Mesothelial cell of epicardium (in vitro differentiated cells): ENCODE measurements at regions not wholly inside any gene's neighbourhood (a gene's known extent, or its start where the extent isn't known, plus 50 kb on each side); places are given as distances from the start of the nearest gene placed in this dataset.

Source experiments
- DNase-seq, 2 experiments: peaks; one replicate each; pipeline ENCODE4 v3.0.0; 2021; ENCODE audit warnings: low spot score in 2 of 2; ENCODE audit not compliant: unreplicated experiment in 2 of 2
- H3K27ac Mint-ChIP-seq: 2 replicates; pipeline ENCODE4 v1.8.0; 2021; ENCODE audit warnings: mixed read lengths
- H3K27me3 Mint-ChIP-seq: 2 replicates; pipeline ENCODE4 v1.8.0; 2021; ENCODE audit warnings: low read depth, mixed read lengths
- H3K36me3 Mint-ChIP-seq: 2 replicates; pipeline ENCODE4 v1.8.0; 2021; ENCODE audit warnings: mixed read lengths
- H3K4me1 Mint-ChIP-seq: 2 replicates; pipeline ENCODE4 v1.8.0; 2021; ENCODE audit warnings: mixed read lengths
- H3K4me3 Mint-ChIP-seq: 2 replicates; pipeline ENCODE4 v1.8.0; 2021; ENCODE audit warnings: mild to moderate bottlenecking, moderate library complexity, mixed read lengths
- H3K9me3 Mint-ChIP-seq: 2 replicates; pipeline ENCODE4 v1.8.0; 2021; ENCODE audit warnings: mixed read lengths
- TF ChIP-seq, protein P1 (sequence below): fragments of 200-600 bp; sonication (generic); IDR thresholded peaks from one replicate; pipeline ENCODE4 v1.5.0; 2021; ENCODE audit warnings: antibody characterized with exemption; ENCODE audit not compliant: unreplicated experiment

GRCh38 chr15:73812806-73813465 lies 59.8 kb upstream of the INSYN1 start:
- H3K27me3 Mint-ChIP-seq, result peaks cover 30% of the 10 kb centered on the region
- H3K9me3 Mint-ChIP-seq, result no peaks in the 10 kb centered on the region
- DNase-seq, result no peak
- peaks cover 3% of the 10 kb centered on the region for H3K4me1 Mint-ChIP-seq
- H3K36me3 Mint-ChIP-seq, result no peaks in the 10 kb centered on the region
- peak overlapping the region; percentile 20 for H3K27ac Mint-ChIP-seq
- no peak overlapping the region for H3K4me3 Mint-ChIP-seq
- TF ChIP-seq, protein P1, sequence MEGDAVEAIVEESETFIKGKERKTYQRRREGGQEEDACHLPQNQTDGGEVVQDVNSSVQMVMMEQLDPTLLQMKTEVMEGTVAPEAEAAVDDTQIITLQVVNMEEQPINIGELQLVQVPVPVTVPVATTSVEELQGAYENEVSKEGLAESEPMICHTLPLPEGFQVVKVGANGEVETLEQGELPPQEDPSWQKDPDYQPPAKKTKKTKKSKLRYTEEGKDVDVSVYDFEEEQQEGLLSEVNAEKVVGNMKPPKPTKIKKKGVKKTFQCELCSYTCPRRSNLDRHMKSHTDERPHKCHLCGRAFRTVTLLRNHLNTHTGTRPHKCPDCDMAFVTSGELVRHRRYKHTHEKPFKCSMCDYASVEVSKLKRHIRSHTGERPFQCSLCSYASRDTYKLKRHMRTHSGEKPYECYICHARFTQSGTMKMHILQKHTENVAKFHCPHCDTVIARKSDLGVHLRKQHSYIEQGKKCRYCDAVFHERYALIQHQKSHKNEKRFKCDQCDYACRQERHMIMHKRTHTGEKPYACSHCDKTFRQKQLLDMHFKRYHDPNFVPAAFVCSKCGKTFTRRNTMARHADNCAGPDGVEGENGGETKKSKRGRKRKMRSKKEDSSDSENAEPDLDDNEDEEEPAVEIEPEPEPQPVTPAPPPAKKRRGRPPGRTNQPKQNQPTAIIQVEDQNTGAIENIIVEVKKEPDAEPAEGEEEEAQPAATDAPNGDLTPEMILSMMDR, result no peak

- Mint-ChIP-seq H3K27ac (no peak overlapping the region), H3K4me1 (peaks cover 3% of the 10 kb centered on the region), H3K9me3 (no peaks in the 10 kb centered on the region), H3K27me3 (peaks cover 28% of the 10 kb centered on the region), H3K4me3 (no peak overlapping the region), H3K36me3 (no peaks in the 10 kb centered on the region)
- DNase-seq, result no peak
- TF ChIP-seq, protein P1, result no peak
These were observed 59.8 kb upstream of the TBC1D21 start for GRCh38 chr15:73813589-73813988.

DNA sequence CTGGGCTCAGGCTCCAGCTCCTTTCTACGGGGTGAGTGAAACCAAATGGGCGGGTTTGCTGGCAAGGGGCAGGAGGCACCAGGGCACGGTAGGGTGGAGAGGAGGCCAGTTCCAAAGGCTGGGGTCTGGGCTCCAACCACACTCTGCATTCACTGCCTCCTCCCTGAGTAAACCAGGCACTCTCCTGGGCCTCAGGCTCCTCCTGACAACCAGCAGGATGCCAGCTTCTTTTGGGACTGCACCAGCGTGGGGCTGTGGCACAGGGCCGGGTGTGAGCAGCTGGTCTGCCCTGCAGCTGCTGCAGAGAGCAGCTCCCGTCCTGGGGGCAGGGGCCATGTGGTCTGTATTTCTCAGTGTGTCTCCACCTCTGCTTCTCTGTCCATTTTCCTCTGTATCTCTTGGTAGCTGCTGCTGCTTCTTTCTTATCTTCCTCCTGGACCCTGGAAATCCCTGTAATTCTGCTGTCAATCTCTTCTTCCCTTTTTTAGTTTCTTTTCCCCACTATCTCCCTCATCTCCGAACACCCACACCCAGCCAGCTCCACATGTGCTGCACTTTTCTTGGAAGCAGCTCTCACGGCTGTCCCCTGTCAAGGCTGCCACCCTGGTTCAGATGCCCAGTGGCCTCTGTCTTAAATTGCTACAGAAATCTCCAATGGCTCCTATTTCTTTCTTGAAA lies 54.9 kb upstream of the TBC1D21 start:
- Mint-ChIP-seq H3K9me3 (peaks cover 3% of the 10 kb centered on the region), H3K27me3 (peaks cover 39% of the 10 kb centered on the region), H3K4me1 (no peaks in the 10 kb centered on the region), H3K36me3 (no peaks in the 10 kb centered on the region), H3K27ac (no peak overlapping the region), H3K4me3 (no peak overlapping the region)
- DNase-seq, result no peak
- TF ChIP-seq, protein P1, result no peak

DNA sequence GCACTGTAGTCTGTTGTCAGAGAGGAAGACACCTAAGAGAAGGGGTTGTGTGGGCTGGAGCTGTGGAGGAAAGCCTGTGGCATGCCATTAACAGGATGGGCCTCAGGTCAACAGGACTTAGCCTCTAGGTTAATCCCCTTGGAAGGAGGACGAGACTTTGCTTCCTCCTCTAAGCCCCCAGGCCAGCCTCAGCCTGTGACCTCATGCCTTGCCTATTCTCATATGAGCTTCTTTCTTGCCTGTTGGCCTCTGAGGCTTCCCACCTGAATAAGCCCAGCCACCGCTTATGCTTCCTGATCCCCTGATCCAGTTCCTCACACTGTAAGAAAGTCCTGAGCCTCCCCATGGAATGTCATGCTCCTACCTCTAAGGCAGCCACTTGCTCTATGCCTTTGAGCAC lies 52.2 kb upstream of the TBC1D21 start:
- Mint-ChIP-seq H3K9me3 (peaks cover 3% of the 10 kb centered on the region), H3K36me3 (no peaks in the 10 kb centered on the region), H3K4me1 (no peaks in the 10 kb centered on the region), H3K27ac (no peak overlapping the region), H3K27me3 (peaks cover 40% of the 10 kb centered on the region), H3K4me3 (no peak overlapping the region)
- no peak for DNase-seq
- TF ChIP-seq, protein P1, result no peak

GRCh38 chr15:73822998-73823397 lies 50.4 kb upstream of the TBC1D21 start:
- TF ChIP-seq, protein P1, result no peak
- DNase-seq, result no peak
- no peaks in the 10 kb centered on the region for H3K36me3 Mint-ChIP-seq
- no peaks in the 10 kb centered on the region for H3K4me1 Mint-ChIP-seq
- peaks cover 46% of the 10 kb centered on the region for H3K27me3 Mint-ChIP-seq
- no peak overlapping the region for H3K4me3 Mint-ChIP-seq
- no peak overlapping the region for H3K27ac Mint-ChIP-seq
- H3K9me3 Mint-ChIP-seq, result peaks cover 3% of the 10 kb centered on the region
